22Rv1 (cell line): ENCODE measurements at regions not wholly inside any gene's neighbourhood (a gene's known extent, or its start where the extent isn't known, plus 50 kb on each side); places are given as distances from the start of the nearest gene placed in this dataset.

Experiments used
- CTCF ChIP-seq: fragments of 450-650 bp; IDR thresholded peaks from 2 replicates; pipeline ENCODE4 v1.5.1; 2017; ENCODE audit warnings: mild to moderate bottlenecking
- ZFX ChIP-seq: fragments of 450-650 bp; IDR thresholded peaks from 2 replicates; pipeline ENCODE4 v1.6.1; 2017; ENCODE audit warnings: antibody characterized with exemption, borderline replicate concordance

GRCh38 chr1:177665935-177666334, 303.9 kb downstream of the SEC16B start:
- TF ChIP-seq CTCF (no peak), ZFX (no peak)
